ENCODE measurements at regions not wholly inside any gene's neighbourhood (a gene's known extent, or its start where the extent isn't known, plus 50 kb on each side); places are given as distances from the start of the nearest gene placed in this dataset.
"Not testable (repeated sequence)": the region's sequence is repeated elsewhere in the genome, so short reads cannot be mapped to it uniquely, and the experiment has no call there.

- no peak for DNase-seq (ENCODE audit: low read depth in 2 of 3, low spot score in 2 of 3)
Measured at GRCh38 chr6:65998544-65998943, 291.5 kb upstream of the EYS start.

DNA sequence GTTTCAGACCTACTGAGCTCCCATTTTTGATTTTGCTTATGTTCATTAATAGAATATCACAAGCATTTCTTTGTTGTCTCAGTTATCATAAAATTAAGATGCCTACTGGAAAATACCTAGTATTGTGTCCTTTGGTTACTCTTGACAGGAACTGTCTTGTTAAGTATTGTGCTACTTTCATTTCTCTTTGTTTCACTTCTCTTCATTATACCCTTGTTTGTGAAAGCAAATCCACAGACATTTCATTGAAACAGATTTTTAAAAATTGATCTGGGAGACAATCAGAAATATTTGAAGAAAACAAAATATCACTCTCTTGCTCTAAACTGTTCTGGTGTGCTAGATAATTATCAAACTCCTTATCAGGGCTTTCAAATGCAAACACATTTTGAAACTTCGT, 290.5 kb upstream of the EYS start:
- DNase-seq (ENCODE audit: low read depth in 2 of 3, low spot score in 2 of 3) = no peak

DNA sequence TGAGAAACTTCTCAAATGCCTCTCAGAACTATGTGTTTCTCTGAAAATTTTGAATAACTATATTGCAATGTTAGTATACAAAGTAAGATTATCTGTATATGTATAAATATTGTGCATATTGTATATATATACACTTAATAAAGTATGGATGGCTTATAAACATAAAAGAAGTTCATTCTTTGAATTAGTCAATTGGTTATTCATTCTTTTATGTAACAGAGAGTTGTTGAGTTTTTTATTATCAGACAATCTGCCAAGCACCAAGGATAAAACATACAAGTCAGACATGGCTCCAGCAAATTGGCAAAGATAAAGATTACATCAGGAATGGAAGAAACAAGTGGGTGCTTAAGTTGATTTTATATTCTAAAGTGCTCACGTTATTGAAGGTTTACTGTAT, 289.1 kb upstream of the EYS start:
- no peak for DNase-seq (ENCODE audit: low read depth in 2 of 3, low spot score in 2 of 3)

GRCh38 chr6:65989676-65990075, 282.6 kb upstream of the EYS start:
- DNase-seq (ENCODE audit: low read depth in 2 of 3, low spot score in 2 of 3) = no peak

- no peak for DNase-seq (ENCODE audit: low read depth in 2 of 3, low spot score in 2 of 3)
Measured at GRCh38 chr6:65988006-65988405, 281.0 kb upstream of the EYS start.

DNA sequence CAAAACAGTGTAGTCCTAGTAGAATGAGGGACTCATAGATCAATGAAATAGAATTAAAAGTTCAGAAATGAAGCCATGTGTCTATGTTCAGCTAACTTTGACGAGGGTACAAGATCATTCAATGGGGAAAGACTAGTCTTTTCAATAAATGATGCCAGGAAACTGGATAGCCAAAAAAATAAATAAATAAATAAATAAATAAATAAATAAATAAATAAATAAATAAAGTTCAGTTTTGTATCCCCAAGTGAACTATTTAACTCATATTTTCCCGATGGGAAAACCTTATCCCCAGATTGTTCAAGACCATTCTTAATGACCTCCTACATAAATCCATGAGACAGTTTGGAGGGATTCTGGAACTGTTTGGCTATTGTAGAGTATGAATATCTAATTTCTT, 277.1 kb upstream of the EYS start:
- DNase-seq (ENCODE audit: low read depth in 2 of 3, low spot score in 2 of 3) = no peak

- no peak for DNase-seq (ENCODE audit: low read depth in 2 of 3, low spot score in 2 of 3)
Measured at GRCh38 chr6:65979120-65979519, 272.1 kb upstream of the EYS start.

GRCh38 chr6:65971252-65971651, 264.2 kb upstream of the EYS start:
- not testable (repeated sequence) for DNase-seq (ENCODE audit: low read depth in 2 of 3, low spot score in 2 of 3)

GRCh38 chr6:65964261-65964660, 257.2 kb upstream of the EYS start:
- no peak for DNase-seq (ENCODE audit: low read depth in 2 of 3, low spot score in 2 of 3)

GRCh38 chr6:65955034-65955433, 248.0 kb upstream of the EYS start:
- no peak for DNase-seq (ENCODE audit: low read depth in 2 of 3, low spot score in 2 of 3)

GRCh38 chr6:65948062-65948461, 241.0 kb upstream of the EYS start:
- no peak for DNase-seq (ENCODE audit: low read depth in 2 of 3, low spot score in 2 of 3)

- no peak for DNase-seq (ENCODE audit: low read depth in 2 of 3, low spot score in 2 of 3)
Measured at GRCh38 chr6:65943548-65943947, 236.5 kb upstream of the EYS start.

DNA sequence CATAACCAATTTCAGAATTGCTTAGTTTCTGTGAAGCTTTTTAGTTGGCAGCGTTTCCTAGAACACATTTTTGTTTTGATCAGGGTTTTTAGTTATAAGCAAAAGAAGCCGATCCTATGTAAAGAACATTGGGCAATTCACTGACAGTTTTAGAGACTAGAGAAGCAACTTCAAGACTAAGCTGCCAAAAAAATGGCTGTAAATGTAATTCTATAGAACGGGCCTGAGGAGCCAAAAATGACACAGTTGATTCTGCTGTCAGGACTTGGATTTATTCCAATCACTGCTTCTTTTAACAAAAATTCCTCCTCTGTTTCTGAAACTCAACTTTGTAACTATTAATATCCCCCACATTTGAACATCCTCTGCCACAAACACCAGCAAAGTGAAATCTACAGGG, 236.0 kb upstream of the EYS start:
- no peak for DNase-seq (ENCODE audit: low read depth in 2 of 3, low spot score in 2 of 3)

DNA sequence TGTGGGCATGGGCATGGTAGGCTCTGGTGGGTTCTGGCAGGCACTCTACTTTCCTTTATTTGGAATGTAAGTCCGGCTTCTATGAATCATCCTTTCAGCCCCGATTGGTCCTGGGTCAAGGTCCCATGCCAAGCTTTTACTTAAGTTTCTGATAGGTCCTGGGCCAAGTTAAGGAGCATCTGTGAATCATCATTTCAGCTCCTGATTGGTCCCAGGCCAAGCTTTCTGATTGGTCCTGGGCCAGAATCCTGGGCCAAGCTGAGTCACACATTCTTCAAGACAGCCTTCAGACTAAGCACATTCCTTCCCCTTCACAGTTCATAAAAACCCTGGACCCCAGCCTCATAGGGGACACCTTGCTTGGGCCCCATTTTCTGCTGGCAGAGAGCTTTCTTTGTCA, 231.0 kb upstream of the EYS start:
- DNase-seq (ENCODE audit: low read depth in 2 of 3, low spot score in 2 of 3) = no peak

DNA sequence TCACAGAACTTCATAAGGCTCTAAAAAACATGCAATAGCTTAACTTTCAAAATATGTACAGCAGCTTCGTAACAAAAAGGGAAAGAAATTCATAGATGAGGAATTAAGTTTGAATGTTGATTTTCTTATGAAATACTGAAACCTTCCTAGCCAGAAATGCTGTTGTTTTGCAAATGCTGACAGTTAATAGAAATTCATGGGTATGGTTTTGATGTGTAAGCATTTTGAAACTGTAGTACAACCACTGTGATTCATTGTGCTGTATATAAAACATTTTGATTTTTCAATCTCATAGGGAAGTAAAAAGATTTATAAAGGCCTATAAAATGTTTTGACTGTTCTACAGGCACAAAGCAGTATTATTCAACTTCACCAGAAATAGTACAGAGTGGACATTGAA, 228.4 kb upstream of the EYS start:
- DNase-seq (ENCODE audit: low read depth in 2 of 3, low spot score in 2 of 3) = no peak

GRCh38 chr6:65933390-65933789, 226.4 kb upstream of the EYS start:
- no peak for DNase-seq (ENCODE audit: low read depth in 2 of 3, low spot score in 2 of 3)

GRCh38 chr6:65927141-65927540, 220.1 kb upstream of the EYS start:
- DNase-seq (ENCODE audit: low read depth in 2 of 3, low spot score in 2 of 3) = no peak

DNA sequence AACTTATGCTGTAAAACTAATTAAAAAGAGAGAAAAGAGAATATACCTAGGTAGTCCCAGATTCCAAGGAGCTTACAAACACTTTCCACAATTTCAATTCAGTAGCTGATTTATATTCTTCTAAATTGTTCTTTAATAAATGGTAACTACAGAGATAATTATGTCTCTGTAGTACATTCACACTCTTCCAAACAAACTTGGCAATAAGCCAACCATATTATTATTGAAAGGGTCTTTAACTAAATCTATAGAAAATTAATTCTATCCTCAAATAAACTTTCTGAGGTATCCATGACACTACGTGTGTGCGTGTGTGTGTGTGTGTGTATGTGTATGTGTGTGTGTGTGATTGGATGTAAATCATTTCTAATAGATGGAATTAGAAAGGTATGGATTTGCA, 217.4 kb upstream of the EYS start:
- no peak for DNase-seq (ENCODE audit: low read depth in 2 of 3, low spot score in 2 of 3)

- no peak for DNase-seq (ENCODE audit: low read depth in 2 of 3, low spot score in 2 of 3)
Measured at GRCh38 chr6:65922049-65922448, 215.0 kb upstream of the EYS start.

GRCh38 chr6:65908065-65908464, 201.0 kb upstream of the EYS start:
- no peak for DNase-seq (ENCODE audit: low read depth in 2 of 3, low spot score in 2 of 3)

DNA sequence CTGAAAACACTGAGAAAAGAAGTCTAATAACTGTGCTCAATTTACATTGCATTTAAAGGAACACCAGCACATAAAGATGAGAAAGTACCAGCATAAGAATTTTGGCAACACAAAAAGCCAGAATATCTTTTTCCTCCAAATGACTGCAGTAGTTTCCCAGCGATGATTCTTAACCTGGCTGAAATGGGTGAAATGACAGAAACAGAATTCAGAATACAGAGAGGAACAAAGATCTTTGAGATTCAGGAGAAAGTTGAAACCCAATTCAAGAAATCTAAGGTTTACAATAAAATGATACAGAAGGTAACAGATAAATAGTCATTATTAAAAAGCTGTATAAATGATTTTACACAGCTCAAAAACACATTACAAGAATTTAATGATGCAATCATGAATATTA, 197.0 kb upstream of the EYS start:
- no peak for DNase-seq (ENCODE audit: low read depth in 2 of 3, low spot score in 2 of 3)

GRCh38 chr6:65900928-65901327, 193.9 kb upstream of the EYS start:
- no peak for DNase-seq (ENCODE audit: low read depth in 2 of 3, low spot score in 2 of 3)

DNA sequence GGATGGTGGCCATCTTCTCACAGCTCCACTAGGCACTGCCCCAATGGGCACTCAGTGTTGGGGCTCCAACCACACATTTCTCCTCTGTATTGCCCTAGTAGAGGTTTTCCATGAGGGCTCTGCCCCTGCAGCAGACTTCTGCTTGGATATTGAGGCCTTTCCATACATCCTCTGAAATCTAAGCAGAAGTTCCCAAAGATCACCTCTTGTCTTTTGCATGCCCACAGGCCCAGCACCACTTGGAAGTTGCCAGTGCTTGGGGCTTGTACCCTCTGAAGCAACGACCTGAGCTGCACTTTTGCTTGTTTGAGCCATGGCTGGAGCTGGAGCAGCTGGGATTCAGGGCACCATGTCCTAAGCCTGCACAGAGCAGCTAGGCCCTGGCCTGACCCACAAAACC, 189.1 kb upstream of the EYS start:
- DNase-seq (ENCODE audit: low read depth in 2 of 3, low spot score in 2 of 3) = no peak

GRCh38 chr6:65876668-65877067, 169.6 kb upstream of the EYS start:
- DNase-seq (ENCODE audit: low read depth in 2 of 3, low spot score in 2 of 3) = no peak

Measured in hematopoietic multipotent progenitor cell (in vitro differentiated cells).